GM23248 (cell line): ENCODE measurements at regions not wholly inside any gene's neighbourhood (a gene's known extent, or its start where the extent isn't known, plus 50 kb on each side); places are given as distances from the start of the nearest gene placed in this dataset.

ENCODE experiments used
- DNase-seq: peaks from one replicate; pipeline ENCODE4 v3.0.0-alpha.2; 2015
- H2AFZ ChIP-seq: fragments of 200-600 bp; sonication (generic); 2 replicates; pipeline ENCODE4 v1.6.1; 2016; ENCODE audit warnings: antibody characterized with exemption
- H3F3A ChIP-seq: fragments of 200-600 bp; sonication (generic); 2 replicates; pipeline ENCODE4 v1.6.1; 2016; ENCODE audit warnings: mild to moderate bottlenecking, antibody characterized with exemption, mixed run types; ENCODE audit not compliant: insufficient read depth
- H3K27ac ChIP-seq: fragments of 200-600 bp; sonication (generic); 2 replicates; pipeline ENCODE4 v1.5.1; 2016; ENCODE audit warnings: mild to moderate bottlenecking
- H3K27me3 ChIP-seq: fragments of 200-600 bp; sonication (generic); replicated peaks from 2 replicates; pipeline ENCODE4 v1.6.1; 2016; ENCODE audit warnings: mild to moderate bottlenecking; ENCODE audit not compliant: insufficient read depth
- H3K36me3 ChIP-seq: fragments of 200-600 bp; sonication (generic); 2 replicates; pipeline ENCODE4 v1.6.1; 2016; ENCODE audit warnings: low read depth, mild to moderate bottlenecking
- H3K4me1 ChIP-seq: fragments of 200-600 bp; sonication (generic); 2 replicates; pipeline ENCODE4 v1.6.1; 2016; ENCODE audit warnings: mild to moderate bottlenecking; ENCODE audit not compliant: insufficient read depth
- H3K4me2 ChIP-seq: fragments of 200-600 bp; sonication (generic); one replicate; pipeline ENCODE4 v1.6.1; 2016; ENCODE audit warnings: mild to moderate bottlenecking; ENCODE audit not compliant: unreplicated experiment
- H3K4me3 ChIP-seq: fragments of 200-600 bp; sonication (generic); 2 replicates; pipeline ENCODE4 v1.5.1; 2016; ENCODE audit warnings: mild to moderate bottlenecking
- H3K79me2 ChIP-seq: fragments of 200-600 bp; sonication (generic); 2 replicates; pipeline ENCODE4 v1.6.1; 2016; ENCODE audit warnings: mild to moderate bottlenecking; ENCODE audit not compliant: insufficient read depth
- H3K9ac ChIP-seq: fragments of 200-600 bp; sonication (generic); 2 replicates; pipeline ENCODE4 v1.6.1; 2016; ENCODE audit warnings: mild to moderate bottlenecking
- H3K9me2 ChIP-seq: fragments of 200-600 bp; sonication (generic); 2 replicates; pipeline ENCODE4 v1.6.1; 2016; ENCODE audit warnings: mixed run types, mild to moderate bottlenecking, moderate library complexity; ENCODE audit not compliant: insufficient read depth
- H3K9me3 ChIP-seq: fragments of 200-600 bp; sonication (generic); one replicate; pipeline ENCODE4 v1.6.1; 2017; ENCODE audit warnings: low read depth
- H4K20me1 ChIP-seq: fragments of 200-600 bp; sonication (generic); 2 replicates; pipeline ENCODE4 v1.6.0; 2016; ENCODE audit not compliant: insufficient read depth
- EZH2 ChIP-seq: fragments of 200-600 bp; sonication (generic); IDR thresholded peaks from 2 replicates; pipeline ENCODE4 v1.6.1; 2018; ENCODE audit warnings: antibody characterized with exemption, mild to moderate bottlenecking; ENCODE audit not compliant: insufficient read depth, poor library complexity, severe bottlenecking
- EZH2phosphoT487 ChIP-seq: fragments of 200-600 bp; sonication (generic); IDR thresholded peaks from 2 replicates; pipeline ENCODE4 v1.6.1; 2018; ENCODE audit warnings: antibody characterized with exemption, moderate library complexity, mild to moderate bottlenecking, low read depth; ENCODE audit not compliant: insufficient read depth
- WGBS, 2 experiments: methylation state at CpG; one replicate each; pipeline ENCODE4 v1.1.6; 2015 to 2017; ENCODE audit warnings: low lambda C conversion rate in 2 of 2, low coverage in 1 of 2; ENCODE audit errors: missing lambda C conversion rate in 2 of 2; 5-methylcytosine and 5-hydroxymethylcytosine counted together
- in situ Hi-C: fragments of 300-500 bp; cut with MboI; formaldehyde crosslinking; loops from 2 replicates; pipeline ENCODE4 v1.15.0; 2020

GRCh38 chr5:143646961-143647360 is 165.0 kb upstream of the HMHB1 start:
- no peak overlapping the region for H3K27ac ChIP-seq
- no peaks in the 10 kb centered on the region for H4K20me1 ChIP-seq
- H3K9ac ChIP-seq: no peak overlapping the region
- in situ Hi-C loops: no loop called here
- no peaks in the 10 kb centered on the region for H3K9me3 ChIP-seq
- no peaks in the 10 kb centered on the region for H3K27me3 ChIP-seq
- no peak overlapping the region for H2AFZ ChIP-seq
- no peaks in the 10 kb centered on the region for H3K36me3 ChIP-seq
- no peak overlapping the region for H3K4me2 ChIP-seq
- WGBS, 2 experiments: 97 to 99% methylated on average over 14 of the region's 14 CpGs
- no peak overlapping the region for H3K4me3 ChIP-seq
- H3F3A ChIP-seq: peaks cover 15% of the 10 kb centered on the region
- DNase-seq: no peak
- no peaks in the 10 kb centered on the region for H3K79me2 ChIP-seq
- TF ChIP-seq EZH2 (no peak), EZH2phosphoT487 (no peak)
- H3K9me2 ChIP-seq: no peaks in the 10 kb centered on the region
- peaks cover 17% of the 10 kb centered on the region for H3K4me1 ChIP-seq

- H3K4me3 ChIP-seq: no peak overlapping the region
- H3K4me2 ChIP-seq: no peak overlapping the region
- H4K20me1 ChIP-seq: no peaks in the 10 kb centered on the region
- no peaks in the 10 kb centered on the region for H3K27me3 ChIP-seq
- no peak overlapping the region for H2AFZ ChIP-seq
- no peak overlapping the region for H3K27ac ChIP-seq
- H3K79me2 ChIP-seq: no peaks in the 10 kb centered on the region
- H3K9me2 ChIP-seq: no peaks in the 10 kb centered on the region
- DNase-seq: no peak
- no peak for TF ChIP-seq EZH2phosphoT487
- TF ChIP-seq EZH2: no peak
- H3K9me3 ChIP-seq: no peaks in the 10 kb centered on the region
- no peak overlapping the region for H3K9ac ChIP-seq
- H3K36me3 ChIP-seq: no peaks in the 10 kb centered on the region
- in situ Hi-C loops: no loop called here
- peaks cover 12% of the 10 kb centered on the region for H3F3A ChIP-seq
- H3K4me1 ChIP-seq: peaks cover 14% of the 10 kb centered on the region
- 93 to 95% methylated on average over 6 of the region's 6 CpGs for WGBS, 2 experiments
Measured at GRCh38 chr5:143645356-143645755, 166.6 kb upstream of the HMHB1 start.

- H3K79me2 ChIP-seq: no peaks in the 10 kb centered on the region
- no peaks in the 10 kb centered on the region for H3K9me3 ChIP-seq
- in situ Hi-C loops: no loop called here
- no peaks in the 10 kb centered on the region for H3K27me3 ChIP-seq
- H3K36me3 ChIP-seq: no peaks in the 10 kb centered on the region
- peak; percentile 20 for DNase-seq
- no peak overlapping the region for H3K27ac ChIP-seq
- H3F3A ChIP-seq: peaks cover 6% of the 10 kb centered on the region; the same call in 1 of the 2 replicates
- TF ChIP-seq EZH2 (no peak), EZH2phosphoT487 (no peak)
- no peaks in the 10 kb centered on the region for H3K9me2 ChIP-seq
- WGBS, 2 experiments: 26 to 33% methylated on average over 3 of the region's 3 CpGs
- H3K4me2 ChIP-seq: no peak overlapping the region
- H2AFZ ChIP-seq: no peak overlapping the region
- H4K20me1 ChIP-seq: no peaks in the 10 kb centered on the region
- H3K4me3 ChIP-seq: no peak overlapping the region
- no peak overlapping the region for H3K9ac ChIP-seq
- peaks cover 8% of the 10 kb centered on the region for H3K4me1 ChIP-seq
Measured at GRCh38 chr5:143644727-143645126, 167.2 kb upstream of the HMHB1 start.

GRCh38 chr5:143642791-143643190 is 169.2 kb upstream of the HMHB1 start:
- in situ Hi-C loops: no loop called here
- no peaks in the 10 kb centered on the region for H3K27me3 ChIP-seq

More at GRCh38 chr5:143642791-143643190, 169.2 kb upstream of the HMHB1 start:
- no peaks in the 10 kb centered on the region for H3K9me2 ChIP-seq
- H3K27ac ChIP-seq: no peak overlapping the region
- H3K4me3 ChIP-seq: no peak overlapping the region
- no peaks in the 10 kb centered on the region for H3K9me3 ChIP-seq
- peaks cover 4% of the 10 kb centered on the region; the same call in 1 of the 2 replicates for H3F3A ChIP-seq
- no peaks in the 10 kb centered on the region for H3K79me2 ChIP-seq
- no peak overlapping the region for H2AFZ ChIP-seq
- H3K4me2 ChIP-seq: no peak overlapping the region
- H3K4me1 ChIP-seq: peaks cover 10% of the 10 kb centered on the region
- no peaks in the 10 kb centered on the region for H3K36me3 ChIP-seq
- TF ChIP-seq EZH2 (no peak), EZH2phosphoT487 (no peak)
- no peak overlapping the region for H3K9ac ChIP-seq
- H4K20me1 ChIP-seq: no peaks in the 10 kb centered on the region
- peak; percentile 51 for DNase-seq
